ENCODE measurements at regions not wholly inside any gene's neighbourhood (a gene's known extent, or its start where the extent isn't known, plus 50 kb on each side); places are given as distances from the start of the nearest gene placed in this dataset.

DNA sequence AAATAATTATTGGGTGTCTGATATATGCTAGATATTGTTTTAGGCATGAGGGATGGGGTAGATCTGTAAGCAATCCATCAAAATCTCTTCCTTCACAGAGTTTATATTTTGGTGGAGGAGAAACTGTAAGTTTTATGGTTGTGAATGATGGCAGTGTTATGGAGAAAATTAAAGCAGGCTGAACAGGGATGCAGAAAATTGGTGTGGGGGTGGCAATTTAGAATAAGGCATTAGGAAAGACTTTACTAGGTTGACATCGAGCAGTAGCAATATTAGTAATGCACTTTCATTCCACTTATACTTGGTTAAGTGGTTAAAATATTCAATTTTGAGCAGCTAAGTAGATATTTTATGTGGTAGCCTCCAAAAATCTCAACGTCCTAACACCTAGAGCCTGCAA is 261.1 kb upstream of the SNX7 start:
- Mint-ChIP-seq H3K27ac (ENCODE audit: unreplicated experiment) (no peak overlapping the region), H3K9me3 (ENCODE audit: unreplicated experiment) (no peaks in the 10 kb centered on the region), H3K36me3 (ENCODE audit: low read depth, unreplicated experiment) (no peaks in the 10 kb centered on the region), H3K4me1 (ENCODE audit: unreplicated experiment) (no peaks in the 10 kb centered on the region), H3K27me3 (ENCODE audit: unreplicated experiment) (no peaks in the 10 kb centered on the region), H3K4me3 (ENCODE audit: unreplicated experiment) (no peak overlapping the region)
- TF ChIP-seq, protein P1, sequence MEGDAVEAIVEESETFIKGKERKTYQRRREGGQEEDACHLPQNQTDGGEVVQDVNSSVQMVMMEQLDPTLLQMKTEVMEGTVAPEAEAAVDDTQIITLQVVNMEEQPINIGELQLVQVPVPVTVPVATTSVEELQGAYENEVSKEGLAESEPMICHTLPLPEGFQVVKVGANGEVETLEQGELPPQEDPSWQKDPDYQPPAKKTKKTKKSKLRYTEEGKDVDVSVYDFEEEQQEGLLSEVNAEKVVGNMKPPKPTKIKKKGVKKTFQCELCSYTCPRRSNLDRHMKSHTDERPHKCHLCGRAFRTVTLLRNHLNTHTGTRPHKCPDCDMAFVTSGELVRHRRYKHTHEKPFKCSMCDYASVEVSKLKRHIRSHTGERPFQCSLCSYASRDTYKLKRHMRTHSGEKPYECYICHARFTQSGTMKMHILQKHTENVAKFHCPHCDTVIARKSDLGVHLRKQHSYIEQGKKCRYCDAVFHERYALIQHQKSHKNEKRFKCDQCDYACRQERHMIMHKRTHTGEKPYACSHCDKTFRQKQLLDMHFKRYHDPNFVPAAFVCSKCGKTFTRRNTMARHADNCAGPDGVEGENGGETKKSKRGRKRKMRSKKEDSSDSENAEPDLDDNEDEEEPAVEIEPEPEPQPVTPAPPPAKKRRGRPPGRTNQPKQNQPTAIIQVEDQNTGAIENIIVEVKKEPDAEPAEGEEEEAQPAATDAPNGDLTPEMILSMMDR (IDR thresholded peaks at IDR 0.05; ENCODE audit: unreplicated experiment), result no peak
- DNase-seq (ENCODE audit: low spot score), result no peak

DNA sequence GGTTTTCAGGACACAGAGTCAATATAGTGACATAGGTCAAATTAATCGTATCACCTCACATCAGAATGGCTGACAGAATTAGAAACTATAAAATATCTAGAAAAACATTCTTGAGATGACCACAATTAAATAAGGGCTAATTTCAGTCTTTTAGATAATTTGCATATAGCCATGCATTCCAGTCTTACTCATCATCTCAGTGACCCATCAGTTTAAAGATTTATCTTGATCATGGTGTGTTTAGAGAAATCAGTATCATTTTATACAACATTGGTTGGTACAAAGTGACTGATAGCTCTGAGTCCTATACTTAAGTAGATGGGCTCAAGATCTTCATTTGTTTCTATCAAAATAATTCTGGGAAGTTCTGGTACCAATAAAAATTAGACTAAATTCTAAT is 262.3 kb upstream of the SNX7 start:
- H3K9me3 Mint-ChIP-seq (ENCODE audit: unreplicated experiment), result no peaks in the 10 kb centered on the region

DNA sequence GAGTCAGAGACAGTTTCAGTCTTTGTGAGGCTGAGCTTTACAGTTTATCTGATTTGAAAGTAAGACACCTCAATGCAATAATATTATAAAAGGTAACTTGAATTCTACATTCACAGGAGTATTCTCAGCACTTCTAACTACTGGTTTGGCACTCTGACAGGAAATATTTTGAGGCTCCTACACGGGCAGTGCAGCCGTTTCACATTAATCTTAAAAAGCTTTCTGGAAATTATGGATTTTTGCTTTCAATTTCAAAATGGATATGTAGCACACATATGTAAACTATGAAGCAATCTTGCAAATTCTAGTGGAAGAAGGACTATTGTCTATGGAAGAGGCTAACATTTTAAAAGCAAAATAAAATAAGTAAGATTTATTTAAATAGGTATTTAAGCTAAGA is 262.9 kb upstream of the SNX7 start:
- Mint-ChIP-seq H3K4me1 (ENCODE audit: unreplicated experiment) (no peaks in the 10 kb centered on the region), H3K9me3 (ENCODE audit: unreplicated experiment) (no peaks in the 10 kb centered on the region), H3K27me3 (ENCODE audit: unreplicated experiment) (no peaks in the 10 kb centered on the region), H3K4me3 (ENCODE audit: unreplicated experiment) (no peak overlapping the region), H3K27ac (ENCODE audit: unreplicated experiment) (no peak overlapping the region), H3K36me3 (ENCODE audit: low read depth, unreplicated experiment) (no peaks in the 10 kb centered on the region)
- TF ChIP-seq, protein P1 (IDR thresholded peaks at IDR 0.05; ENCODE audit: unreplicated experiment), result no peak
- DNase-seq (ENCODE audit: low spot score), result no peak

More for the DNA sequence above, 262.3 kb upstream of the SNX7 start:
- H3K27ac Mint-ChIP-seq (ENCODE audit: unreplicated experiment), result no peak overlapping the region
- TF ChIP-seq, protein P1 (IDR thresholded peaks at IDR 0.05; ENCODE audit: unreplicated experiment), result no peak
- no peaks in the 10 kb centered on the region for H3K36me3 Mint-ChIP-seq (ENCODE audit: low read depth, unreplicated experiment)
- H3K27me3 Mint-ChIP-seq (ENCODE audit: unreplicated experiment), result no peaks in the 10 kb centered on the region
- H3K4me1 Mint-ChIP-seq (ENCODE audit: unreplicated experiment), result no peaks in the 10 kb centered on the region
- DNase-seq (ENCODE audit: low spot score), result no peak
- H3K4me3 Mint-ChIP-seq (ENCODE audit: unreplicated experiment), result no peak overlapping the region

DNA sequence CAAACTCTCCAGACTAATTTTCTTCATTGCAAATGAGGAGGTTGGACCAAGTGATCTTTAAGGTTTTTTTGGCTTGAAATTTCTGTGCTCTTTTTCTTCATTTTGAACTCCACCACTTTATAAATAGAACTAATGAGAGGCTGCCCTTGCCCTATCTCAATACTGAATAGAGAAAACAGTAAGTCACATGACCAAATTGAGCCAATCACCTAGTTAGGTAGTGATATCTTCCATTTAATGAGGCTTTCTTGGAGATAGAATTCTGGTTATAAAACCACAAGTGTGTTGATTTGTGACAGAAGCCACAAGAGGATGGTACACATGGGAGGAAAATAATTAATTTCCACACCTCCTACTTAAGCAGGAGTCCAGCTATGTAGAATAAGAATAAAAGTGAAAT is 263.4 kb upstream of the SNX7 start:
- H3K36me3 Mint-ChIP-seq (ENCODE audit: low read depth, unreplicated experiment), result no peaks in the 10 kb centered on the region
- no peak for DNase-seq (ENCODE audit: low spot score)
- no peaks in the 10 kb centered on the region for H3K9me3 Mint-ChIP-seq (ENCODE audit: unreplicated experiment)
- H3K4me3 Mint-ChIP-seq (ENCODE audit: unreplicated experiment), result no peak overlapping the region
- TF ChIP-seq, protein P1 (IDR thresholded peaks at IDR 0.05; ENCODE audit: unreplicated experiment), result no peak
- H3K27ac Mint-ChIP-seq (ENCODE audit: unreplicated experiment), result no peak overlapping the region
- H3K4me1 Mint-ChIP-seq (ENCODE audit: unreplicated experiment), result no peaks in the 10 kb centered on the region
- no peaks in the 10 kb centered on the region for H3K27me3 Mint-ChIP-seq (ENCODE audit: unreplicated experiment)

DNA sequence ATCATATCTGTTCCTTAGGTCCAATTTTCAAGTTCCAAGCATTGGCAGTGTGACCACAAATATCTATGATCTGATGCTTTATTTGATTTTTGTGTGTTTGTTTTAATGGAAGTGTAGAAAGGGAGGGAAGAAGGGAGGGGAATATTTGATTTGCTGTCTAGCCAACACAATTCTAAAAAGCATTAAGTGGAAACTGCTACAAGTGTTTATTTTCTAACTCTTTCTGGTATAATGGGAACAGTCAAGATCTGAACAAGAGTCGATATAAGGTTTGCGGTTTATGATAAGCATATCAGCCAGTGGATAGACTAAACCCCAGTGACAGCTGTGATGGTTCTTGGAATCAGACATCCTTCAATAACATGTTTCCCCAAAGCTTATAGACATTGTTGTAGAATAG is 267.8 kb upstream of the SNX7 start:
- Mint-ChIP-seq H3K27ac (ENCODE audit: unreplicated experiment) (no peak overlapping the region), H3K9me3 (ENCODE audit: unreplicated experiment) (no peaks in the 10 kb centered on the region), H3K36me3 (ENCODE audit: low read depth, unreplicated experiment) (no peaks in the 10 kb centered on the region), H3K4me1 (ENCODE audit: unreplicated experiment) (no peaks in the 10 kb centered on the region), H3K27me3 (ENCODE audit: unreplicated experiment) (peaks cover 3% of the 10 kb centered on the region), H3K4me3 (ENCODE audit: unreplicated experiment) (no peak overlapping the region)
- DNase-seq (ENCODE audit: low spot score), result no peak
- TF ChIP-seq, protein P1 (IDR thresholded peaks at IDR 0.05; ENCODE audit: unreplicated experiment), result no peak

Data from endothelial cell (in vitro differentiated cells).